ENCODE measurements at regions not wholly inside any gene's neighbourhood (a gene's known extent, or its start where the extent isn't known, plus 50 kb on each side); places are given as distances from the start of the nearest gene placed in this dataset.

DNA sequence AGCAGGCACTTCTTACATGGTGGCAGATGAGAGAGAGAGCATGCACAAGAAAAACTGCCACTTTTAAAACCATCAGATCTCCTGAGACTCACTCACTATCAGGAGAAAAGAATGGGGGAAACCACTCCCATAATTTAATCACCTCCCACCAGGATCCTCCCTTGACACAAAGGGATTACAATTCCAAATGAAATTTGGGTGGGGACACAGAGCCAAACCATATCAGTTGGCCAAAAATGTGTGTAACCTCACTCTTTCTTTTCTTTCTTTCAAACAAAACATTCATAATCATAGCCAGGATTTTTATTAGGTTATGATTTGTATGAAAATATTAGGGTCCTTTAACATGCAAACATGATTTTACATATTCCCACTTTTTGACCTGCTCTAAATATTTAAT is 222.1 kb downstream of the PCDH18 start:
- TF ChIP-seq EZH2 (IDR thresholded peaks at IDR 0.05; ENCODE audit: low read length, unreplicated experiment): no peak
- TF ChIP-seq, protein P1, sequence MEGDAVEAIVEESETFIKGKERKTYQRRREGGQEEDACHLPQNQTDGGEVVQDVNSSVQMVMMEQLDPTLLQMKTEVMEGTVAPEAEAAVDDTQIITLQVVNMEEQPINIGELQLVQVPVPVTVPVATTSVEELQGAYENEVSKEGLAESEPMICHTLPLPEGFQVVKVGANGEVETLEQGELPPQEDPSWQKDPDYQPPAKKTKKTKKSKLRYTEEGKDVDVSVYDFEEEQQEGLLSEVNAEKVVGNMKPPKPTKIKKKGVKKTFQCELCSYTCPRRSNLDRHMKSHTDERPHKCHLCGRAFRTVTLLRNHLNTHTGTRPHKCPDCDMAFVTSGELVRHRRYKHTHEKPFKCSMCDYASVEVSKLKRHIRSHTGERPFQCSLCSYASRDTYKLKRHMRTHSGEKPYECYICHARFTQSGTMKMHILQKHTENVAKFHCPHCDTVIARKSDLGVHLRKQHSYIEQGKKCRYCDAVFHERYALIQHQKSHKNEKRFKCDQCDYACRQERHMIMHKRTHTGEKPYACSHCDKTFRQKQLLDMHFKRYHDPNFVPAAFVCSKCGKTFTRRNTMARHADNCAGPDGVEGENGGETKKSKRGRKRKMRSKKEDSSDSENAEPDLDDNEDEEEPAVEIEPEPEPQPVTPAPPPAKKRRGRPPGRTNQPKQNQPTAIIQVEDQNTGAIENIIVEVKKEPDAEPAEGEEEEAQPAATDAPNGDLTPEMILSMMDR (conservative IDR thresholded peaks at IDR 0.05; ENCODE audit: low read depth, low read length): no peak
